GM12891 (cell line): ENCODE measurements at regions not wholly inside any gene's neighbourhood (a gene's known extent, or its start where the extent isn't known, plus 50 kb on each side); places are given as distances from the start of the nearest gene placed in this dataset.
"Not testable (repeated sequence)": the region's sequence is repeated elsewhere in the genome, so short reads cannot be mapped to it uniquely, and the experiment has no call there.

Experiments used
- DNase-seq: peaks from one replicate; pipeline ENCODE4 v3.0.0; 2011; ENCODE audit warnings: low spot score; ENCODE audit not compliant: insufficient read length
- FAIRE-seq: peaks from 2 replicates; lab custom pipeline; 2011; peaks lifted over from hg19 to GRCh38; lab: Jason Lieb, UNC
- PAX5 ChIP-seq: IDR thresholded peaks from 2 replicates; pipeline ENCODE4 v1.6.1; 2011; ENCODE audit warnings: low read length, moderate library complexity, mild to moderate bottlenecking; ENCODE audit not compliant: insufficient read depth, severe bottlenecking
- POLR2A ChIP-seq: IDR thresholded peaks from 2 replicates; pipeline ENCODE4 v1.6.1; 2011; ENCODE audit warnings: low read depth, low read length, control low read depth
- POLR2AphosphoS5 ChIP-seq: IDR thresholded peaks from 2 replicates; pipeline ENCODE4 v1.6.1; 2011; ENCODE audit warnings: low read depth, low read length, control low read depth
- POU2F2 ChIP-seq: IDR thresholded peaks from 2 replicates; pipeline ENCODE4 v1.6.1; 2011; ENCODE audit warnings: low read depth, mild to moderate bottlenecking, control low read depth, low read length, moderate library complexity
- SPI1 ChIP-seq: IDR thresholded peaks from 2 replicates; pipeline ENCODE4 v1.6.1; 2011; ENCODE audit warnings: low read depth, low read length, control low read depth
- TAF1 ChIP-seq: IDR thresholded peaks from 2 replicates; pipeline ENCODE4 v1.6.1; 2011; ENCODE audit warnings: low read depth, low read length, control low read depth

- DNase-seq (no peak), FAIRE-seq (no peak)
- TF ChIP-seq SPI1: no peak
- no peak for TF ChIP-seq POLR2A
- TF ChIP-seq POU2F2: no peak
- TF ChIP-seq PAX5: no peak
- TF ChIP-seq TAF1: no peak
- no peak for TF ChIP-seq POLR2AphosphoS5
Measured at GRCh38 chr1:200292699-200293098, 117.1 kb downstream of the ZNF281 start.

DNA sequence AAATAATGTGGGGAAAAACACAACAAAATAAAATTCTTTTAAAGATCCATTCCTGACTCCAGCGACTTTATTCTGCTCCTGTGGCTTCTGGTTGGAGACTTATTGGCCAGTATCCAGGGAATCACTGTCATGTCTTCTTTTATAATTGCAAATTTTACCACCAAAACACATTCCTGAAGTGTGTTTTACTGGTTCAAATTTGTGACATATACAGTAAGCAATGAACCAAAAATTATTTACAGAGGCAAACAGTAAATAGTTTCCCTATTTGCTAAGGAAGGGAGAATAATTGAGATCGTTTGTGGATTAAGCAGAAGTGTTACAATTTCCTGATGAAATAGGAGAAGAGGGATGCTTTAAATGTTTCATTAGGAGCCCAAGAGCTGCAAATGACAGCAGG lies 118.7 kb downstream of the ZNF281 start:
- FAIRE-seq (no peak), DNase-seq (no peak)
- TF ChIP-seq SPI1 (no peak), TAF1 (no peak), POLR2AphosphoS5 (no peak), POLR2A (no peak), PAX5 (no peak), POU2F2 (no peak)

- FAIRE-seq (no peak), DNase-seq (no peak)
- TF ChIP-seq TAF1 (no peak), POLR2AphosphoS5 (no peak), SPI1 (no peak), POU2F2 (no peak), POLR2A (no peak)
Measured at GRCh38 chr1:200290010-200290685, 119.7 kb downstream of the ZNF281 start.

DNA sequence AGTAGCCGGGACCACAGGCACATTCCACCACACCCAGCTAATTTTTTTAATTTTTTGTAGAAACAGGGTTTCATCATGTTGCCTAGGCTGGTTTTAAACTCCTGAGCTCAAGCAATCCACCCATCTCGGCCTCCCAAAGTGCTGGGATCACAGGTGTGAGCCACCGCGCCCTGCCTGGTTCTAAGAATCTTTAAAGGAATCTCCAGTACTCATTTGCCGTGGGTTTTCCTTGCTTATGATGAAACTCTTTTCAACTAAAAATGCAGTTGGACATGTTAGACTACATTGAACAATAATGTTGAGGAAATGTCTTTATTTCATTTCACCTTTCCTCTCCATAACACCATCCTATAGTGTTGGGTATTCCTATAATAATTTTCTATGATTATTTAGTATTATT lies 121.6 kb downstream of the ZNF281 start:
- DNase-seq (no peak), FAIRE-seq (no peak)
- no peak for TF ChIP-seq POLR2AphosphoS5
- TF ChIP-seq POLR2A: no peak
- TF ChIP-seq SPI1: no peak
- no peak for TF ChIP-seq TAF1
- no peak for TF ChIP-seq PAX5
- TF ChIP-seq POU2F2: no peak

GRCh38 chr1:200284236-200284635 lies 125.6 kb downstream of the ZNF281 start:
- DNase-seq, FAIRE-seq: not testable (repeated sequence)

GRCh38 chr1:200282497-200283122 lies 127.2 kb downstream of the ZNF281 start:
- DNase-seq: no peak
- FAIRE-seq: no peak
- TF ChIP-seq SPI1 (no peak), TAF1 (no peak), POLR2A (no peak), POU2F2 (no peak), POLR2AphosphoS5 (no peak), PAX5 (no peak)

GRCh38 chr1:200281201-200281835 lies 128.5 kb downstream of the ZNF281 start:
- no peak for DNase-seq
- TF ChIP-seq PAX5 (no peak), POLR2AphosphoS5 (no peak), POU2F2 (no peak), SPI1 (no peak), POLR2A (no peak), TAF1 (no peak)
- no peak for FAIRE-seq

- DNase-seq (no peak), FAIRE-seq (no peak)
- TF ChIP-seq SPI1: no peak
- no peak for TF ChIP-seq POLR2A
- TF ChIP-seq TAF1: no peak
Measured at GRCh38 chr1:200279810-200280411, 129.9 kb downstream of the ZNF281 start.

- no peak for FAIRE-seq
- DNase-seq: no peak
- TF ChIP-seq POLR2A (no peak), PAX5 (no peak), TAF1 (no peak), SPI1 (no peak), POU2F2 (no peak), POLR2AphosphoS5 (no peak)
Measured at GRCh38 chr1:200275816-200276453, 133.9 kb downstream of the ZNF281 start.

DNA sequence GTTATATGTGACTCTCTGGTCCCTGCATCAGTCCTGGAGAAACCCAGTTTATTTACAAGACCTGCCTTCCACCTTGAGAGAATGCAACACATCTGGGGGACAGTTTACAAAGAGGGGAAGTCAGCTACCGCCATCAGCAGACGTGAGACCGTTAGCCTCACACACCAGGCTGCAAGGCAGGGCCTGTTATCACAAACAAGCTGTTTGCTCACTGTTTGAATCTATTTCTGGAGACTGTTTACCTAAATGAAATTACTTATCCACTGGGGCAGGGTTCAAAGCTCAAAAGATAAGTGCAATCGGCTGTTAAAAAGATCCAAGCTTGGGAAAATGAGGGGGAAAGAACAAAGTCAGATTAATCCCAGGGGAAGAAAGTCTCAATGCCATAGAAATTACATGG lies 134.4 kb downstream of the ZNF281 start:
- TF ChIP-seq TAF1 (no peak), SPI1 (no peak), PAX5 (no peak), POLR2A (no peak), POU2F2 (no peak), POLR2AphosphoS5 (no peak)

More for the DNA sequence above, 134.4 kb downstream of the ZNF281 start:
- DNase-seq (no peak), FAIRE-seq (no peak)
